ENCODE measurements at regions not wholly inside any gene's neighbourhood (a gene's known extent, or its start where the extent isn't known, plus 50 kb on each side); places are given as distances from the start of the nearest gene placed in this dataset.

- TF ChIP-seq CTCF (conservative IDR thresholded peaks at IDR 0.05; ENCODE audit: low read depth, low read length): no peak
- TF ChIP-seq EZH2 (IDR thresholded peaks at IDR 0.05; ENCODE audit: borderline replicate concordance, low read depth, low read length, poor library complexity, severe bottlenecking): no peak
These were observed 239.2 kb upstream of the CPNE8 start for GRCh38 chr12:39144613-39145061.
